Prostate gland (tissue), 2 donors: ENCODE measurements at regions not wholly inside any gene's neighbourhood (a gene's known extent, or its start where the extent isn't known, plus 50 kb on each side); places are given as distances from the start of the nearest gene placed in this dataset.

Experiments
- DNase-seq: peaks from one replicate; pipeline ENCODE4 v3.0.0-alpha.2; 2019; ENCODE audit warnings: low spot score
- H3K27ac ChIP-seq, 2 donors: fragments of 200-600 bp; sonication (generic); 2 replicates each; pipeline ENCODE4 v1.5.1; 2017 to 2019
- H3K27me3 ChIP-seq: fragments of 200-600 bp; sonication (generic); replicated peaks from 2 replicates; pipeline ENCODE4 v1.5.1; 2019; ENCODE audit not compliant: insufficient read depth
- H3K36me3 ChIP-seq, 2 donors: fragments of 200-600 bp; sonication (generic); 1 replicate in 1 of 2; 2 replicates in 1 of 2; pipeline versions ENCODE4 v1.5.1 to v1.8.1; 2017 to 2019
- H3K4me1 ChIP-seq: fragments of 200-600 bp; sonication (generic); replicated peaks from 2 replicates; pipeline ENCODE4 v1.5.1; 2019
- H3K4me3 ChIP-seq, 2 donors: fragments of 200-600 bp; sonication (generic); 2 replicates each; pipeline ENCODE4 v1.5.1; 2017 to 2019
- H3K9me3 ChIP-seq: fragments of 200-600 bp; sonication (generic); 2 replicates; pipeline ENCODE4 v1.5.1; 2017
- POLR2A ChIP-seq: fragments of 450-650 bp; IDR thresholded peaks from one replicate; pipeline ENCODE4 v1.6.1; 2016; ENCODE audit warnings: antibody characterized with exemption, mild to moderate bottlenecking
- POLR2AphosphoS5 ChIP-seq: sonication (generic); formaldehyde crosslinking; IDR thresholded peaks from one replicate; pipeline ENCODE4 v1.6.1; 2017; ENCODE audit warnings: antibody characterized with exemption
- WGBS: methylation state at CpG from one replicate; pipeline ENCODE4 v1.1.5; 2018; 5-methylcytosine and 5-hydroxymethylcytosine counted together
- intact Hi-C: fragments of 100-400 bp; cut with DNase I; formaldehyde crosslinking; loops from one replicate; pipeline ENCODE4 v1.14.2; 2022
- TF ChIP-seq, protein P1 (sequence below), 4 experiments: fragments of 200-600 bp in 2 of 4; fragments of 450-650 bp in 2 of 4; sonication (generic) in 2 of 4; IDR thresholded peaks; 1 replicate in 3 of 4; 2 replicates in 1 of 4; pipeline ENCODE4 v1.5.1; 2016 to 2019; ENCODE audit warnings: antibody characterized with exemption in 4 of 4, mild to moderate bottlenecking in 2 of 4, moderate library complexity in 2 of 4

GRCh38 chr9:79408200-79408599, 163.6 kb upstream of the TLE4 start:
- Histone ChIP-seq H3K4me1 (no peaks in the 10 kb centered on the region), H3K9me3 (no peaks in the 10 kb centered on the region), H3K4me3 (no peak overlapping the region), H3K36me3 (no peaks in the 10 kb centered on the region), H3K27ac (no peak overlapping the region), H3K27me3 (no peaks in the 10 kb centered on the region)
- intact Hi-C loops: no loop called here
- TF ChIP-seq POLR2A (no peak), POLR2AphosphoS5 (no peak)
- TF ChIP-seq, protein P1, sequence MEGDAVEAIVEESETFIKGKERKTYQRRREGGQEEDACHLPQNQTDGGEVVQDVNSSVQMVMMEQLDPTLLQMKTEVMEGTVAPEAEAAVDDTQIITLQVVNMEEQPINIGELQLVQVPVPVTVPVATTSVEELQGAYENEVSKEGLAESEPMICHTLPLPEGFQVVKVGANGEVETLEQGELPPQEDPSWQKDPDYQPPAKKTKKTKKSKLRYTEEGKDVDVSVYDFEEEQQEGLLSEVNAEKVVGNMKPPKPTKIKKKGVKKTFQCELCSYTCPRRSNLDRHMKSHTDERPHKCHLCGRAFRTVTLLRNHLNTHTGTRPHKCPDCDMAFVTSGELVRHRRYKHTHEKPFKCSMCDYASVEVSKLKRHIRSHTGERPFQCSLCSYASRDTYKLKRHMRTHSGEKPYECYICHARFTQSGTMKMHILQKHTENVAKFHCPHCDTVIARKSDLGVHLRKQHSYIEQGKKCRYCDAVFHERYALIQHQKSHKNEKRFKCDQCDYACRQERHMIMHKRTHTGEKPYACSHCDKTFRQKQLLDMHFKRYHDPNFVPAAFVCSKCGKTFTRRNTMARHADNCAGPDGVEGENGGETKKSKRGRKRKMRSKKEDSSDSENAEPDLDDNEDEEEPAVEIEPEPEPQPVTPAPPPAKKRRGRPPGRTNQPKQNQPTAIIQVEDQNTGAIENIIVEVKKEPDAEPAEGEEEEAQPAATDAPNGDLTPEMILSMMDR (IDR thresholded peaks at IDR 0.05): no peak
- 100% methylated on average over 1 of the region's 1 CpG for WGBS
- no peak for DNase-seq

- no peaks in the 10 kb centered on the region for H3K9me3 ChIP-seq
- no peak overlapping the region for H3K27ac ChIP-seq
- no peak for DNase-seq
- 86% methylated on average over 3 of the region's 3 CpGs for WGBS
- TF ChIP-seq, protein P1 (IDR thresholded peaks at IDR 0.05): no peak
- TF ChIP-seq POLR2A (no peak), POLR2AphosphoS5 (no peak)
- no peak overlapping the region for H3K4me3 ChIP-seq
- H3K27me3 ChIP-seq: no peaks in the 10 kb centered on the region
- no peaks in the 10 kb centered on the region for H3K36me3 ChIP-seq
- intact Hi-C loops: no loop called here
- no peaks in the 10 kb centered on the region for H3K4me1 ChIP-seq
Measured at GRCh38 chr9:79408617-79409016, 163.1 kb upstream of the TLE4 start.

GRCh38 chr9:79409182-79409823, 162.5 kb upstream of the TLE4 start:
- Histone ChIP-seq H3K9me3 (no peaks in the 10 kb centered on the region), H3K4me1 (no peaks in the 10 kb centered on the region), H3K27me3 (no peaks in the 10 kb centered on the region), H3K27ac (no peak overlapping the region), H3K36me3 (no peaks in the 10 kb centered on the region), H3K4me3 (no peak overlapping the region)
- intact Hi-C loops: no loop called here
- TF ChIP-seq POLR2AphosphoS5 (no peak), POLR2A (no peak)
- TF ChIP-seq, protein P1 (IDR thresholded peaks at IDR 0.05): no peak
- WGBS: 63% methylated on average over 2 of the region's 2 CpGs
- no peak for DNase-seq

GRCh38 chr9:79425840-79426239, 145.9 kb upstream of the TLE4 start:
- no peaks in the 10 kb centered on the region for H3K4me1 ChIP-seq
- TF ChIP-seq POLR2A (no peak), POLR2AphosphoS5 (no peak)
- TF ChIP-seq, protein P1 (IDR thresholded peaks at IDR 0.05): no peak
- intact Hi-C loops: no loop called here
- H3K27ac ChIP-seq: no peak overlapping the region
- no peak overlapping the region for H3K4me3 ChIP-seq
- no peak for DNase-seq
- no peaks in the 10 kb centered on the region for H3K9me3 ChIP-seq
- no peaks in the 10 kb centered on the region for H3K27me3 ChIP-seq
- H3K36me3 ChIP-seq: no peaks in the 10 kb centered on the region

- Histone ChIP-seq H3K4me3 (no peak overlapping the region), H3K4me1 (no peaks in the 10 kb centered on the region), H3K36me3 (no peaks in the 10 kb centered on the region), H3K9me3 (no peaks in the 10 kb centered on the region), H3K27me3 (no peaks in the 10 kb centered on the region), H3K27ac (no peak overlapping the region)
- 92% methylated on average over 2 of the region's 2 CpGs for WGBS
- TF ChIP-seq POLR2A (no peak), POLR2AphosphoS5 (no peak)
- TF ChIP-seq, protein P1 (IDR thresholded peaks at IDR 0.05): no peak
- intact Hi-C loops: no loop called here
- DNase-seq: no peak
Measured at GRCh38 chr9:79428422-79428821, 143.3 kb upstream of the TLE4 start.
